Neuronal stem cell (in vitro differentiated cells): ENCODE measurements at regions not wholly inside any gene's neighbourhood (a gene's known extent, or its start where the extent isn't known, plus 50 kb on each side); places are given as distances from the start of the nearest gene placed in this dataset.

ENCODE experiments used
- DNase-seq: peaks from one replicate; pipeline ENCODE4 v3.0.0-alpha.2; 2013; ENCODE audit warnings: low spot score
- H2AFZ ChIP-seq: one replicate; pipeline ENCODE4 v1.6.1; 2013; ENCODE audit warnings: mild to moderate bottlenecking, low read length, inconsistent platforms
- H2AK5ac ChIP-seq: 2 replicates; pipeline ENCODE4 v1.6.1; 2013; ENCODE audit warnings: low read depth, mild to moderate bottlenecking, inconsistent platforms, low read length, moderate library complexity, mixed read lengths
- H2BK120ac ChIP-seq: 2 replicates; pipeline ENCODE4 v1.6.1; 2013; ENCODE audit warnings: low read depth, mild to moderate bottlenecking, inconsistent platforms, low read length, moderate library complexity, mixed read lengths
- H2BK12ac ChIP-seq: one replicate; pipeline ENCODE4 v1.6.1; 2013; ENCODE audit warnings: low read length, inconsistent platforms
- H2BK15ac ChIP-seq: 2 replicates; pipeline ENCODE4 v1.6.1; 2013; ENCODE audit warnings: mild to moderate bottlenecking, low read length, inconsistent platforms, mixed read lengths
- H2BK5ac ChIP-seq: one replicate; pipeline ENCODE4 v1.6.1; 2013; ENCODE audit warnings: inconsistent platforms, mild to moderate bottlenecking, low read length, moderate library complexity
- H3K14ac ChIP-seq: one replicate; pipeline ENCODE4 v1.6.1; 2013; ENCODE audit warnings: low read length, inconsistent platforms
- H3K18ac ChIP-seq: 2 replicates; pipeline ENCODE4 v1.6.1; 2013; ENCODE audit warnings: low read length, inconsistent platforms
- H3K23ac ChIP-seq: 2 replicates; pipeline ENCODE4 v1.6.1; 2013; ENCODE audit warnings: low read depth, mild to moderate bottlenecking, mixed read lengths, low read length, inconsistent platforms; ENCODE audit not compliant: poor library complexity
- H3K27ac ChIP-seq: replicated peaks from 3 replicates; pipeline ENCODE4 v1.5.1; 2013; ENCODE audit warnings: low read length, inconsistent platforms
- H3K27me3 ChIP-seq, 3 experiments: 2 replicates each; pipeline ENCODE4 v1.6.1; 2013; ENCODE audit warnings: low read length in 3 of 3, mild to moderate bottlenecking in 2 of 3, inconsistent platforms in 1 of 3, low read depth in 1 of 3, mixed read lengths in 1 of 3, moderate library complexity in 1 of 3; ENCODE audit not compliant: control insufficient read depth in 3 of 3, insufficient read depth in 3 of 3
- H3K36me3 ChIP-seq, 2 donors: replicated peaks in 1 of 2; 2 replicates each; pipeline ENCODE4 v1.6.1; 2013; ENCODE audit warnings: low read length in 2 of 2; ENCODE audit not compliant: control insufficient read depth in 2 of 2, insufficient read depth in 2 of 2
- H3K4ac ChIP-seq: 2 replicates; pipeline ENCODE4 v1.6.1; 2013; ENCODE audit warnings: inconsistent platforms, mild to moderate bottlenecking, low read length, moderate library complexity
- H3K4me1 ChIP-seq, 2 donors: 1 replicate in 1 of 2; 2 replicates in 1 of 2; pipeline ENCODE4 v1.6.1; 2013; ENCODE audit warnings: low read length in 2 of 2, low read depth in 1 of 2; ENCODE audit not compliant: control insufficient read depth in 2 of 2, insufficient read depth in 1 of 2
- H3K4me2 ChIP-seq: one replicate; pipeline ENCODE4 v1.6.1; 2013; ENCODE audit warnings: mild to moderate bottlenecking, low read length, inconsistent platforms; ENCODE audit not compliant: insufficient read depth, poor library complexity, severe bottlenecking
- H3K4me3 ChIP-seq, 2 donors: 2 replicates each; pipeline ENCODE4 v1.5.1; 2013; ENCODE audit warnings: low read length in 2 of 2, mild to moderate bottlenecking in 2 of 2, inconsistent platforms in 1 of 2, moderate library complexity in 1 of 2
- H3K79me1 ChIP-seq: one replicate; pipeline ENCODE4 v1.6.1; 2013; ENCODE audit warnings: low read depth, mild to moderate bottlenecking, inconsistent platforms, low read length, moderate library complexity
- H3K9ac ChIP-seq: one replicate; pipeline ENCODE4 v1.6.1; 2013; ENCODE audit warnings: mild to moderate bottlenecking, low read depth, low read length, inconsistent platforms; ENCODE audit not compliant: poor library complexity
- H3K9me3 ChIP-seq, 2 donors: replicated peaks in 1 of 2; 2 replicates each; pipeline versions ENCODE3 to v1.6.1; 2013; ENCODE audit warnings: low read length in 2 of 2, mild to moderate bottlenecking in 2 of 2, inconsistent platforms in 1 of 2, low read depth in 1 of 2, mixed read lengths in 1 of 2, moderate library complexity in 1 of 2; ENCODE audit not compliant: control insufficient read depth in 2 of 2, insufficient read depth in 1 of 2
- H4K8ac ChIP-seq: one replicate; pipeline ENCODE4 v1.6.1; 2013; ENCODE audit warnings: low read depth, mild to moderate bottlenecking, inconsistent platforms, low read length, moderate library complexity
- H4K91ac ChIP-seq: one replicate; pipeline ENCODE4 v1.6.1; 2013; ENCODE audit warnings: low read length, low read depth, mild to moderate bottlenecking, inconsistent platforms; ENCODE audit not compliant: poor library complexity
- WGBS, 2 donors: extraction: QIAGEN DNeasy Blood & Tissue Kit; methylation state at CpG; one replicate each; pipeline ENCODE4 v1.1.7; 2013; ENCODE audit warnings: missing lambda C conversion rate in 2 of 2, mixed read lengths in 1 of 2; ENCODE audit not compliant: insufficient read length in 2 of 2, insufficient replicate concordance in 1 of 2; ENCODE audit errors: extremely low coverage in 2 of 2; 5-methylcytosine and 5-hydroxymethylcytosine counted together

DNA sequence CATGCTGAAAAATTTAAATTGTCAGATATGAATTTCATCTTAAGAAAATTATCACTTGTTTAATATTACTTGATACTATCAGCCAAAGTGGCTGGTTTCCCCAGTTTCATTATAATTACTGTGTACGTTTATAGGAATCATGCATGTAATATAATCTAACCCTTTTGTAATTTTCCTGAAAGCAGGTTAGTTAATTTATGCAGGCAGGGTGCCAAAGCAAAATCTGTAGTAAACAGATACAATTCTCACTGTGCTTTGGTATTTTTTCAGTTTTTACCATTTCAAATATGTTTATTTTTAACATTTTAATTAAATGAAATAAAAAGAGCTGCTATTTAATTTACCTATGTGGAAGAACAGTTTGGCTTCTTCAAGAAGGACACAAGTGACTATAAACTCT, 1227.5 kb upstream of the MIR17HG start:
- Histone ChIP-seq H3K4me3 (no peak overlapping the region), H3K27ac (no peak overlapping the region), H2BK15ac (no peak overlapping the region), H2BK5ac (no peak overlapping the region), H3K4me2 (no peak overlapping the region), H3K79me1 (no peaks in the 10 kb centered on the region), H3K4ac (no peak overlapping the region), H2BK120ac (no peak overlapping the region), H3K27me3 (no peaks in the 10 kb centered on the region), H2AFZ (no peak overlapping the region), H3K9ac (no peak overlapping the region), H4K8ac (no peak overlapping the region), H3K9me3 (no peaks in the 10 kb centered on the region), H3K14ac (no peak overlapping the region), H4K91ac (no peak overlapping the region), H3K4me1 (no peaks in the 10 kb centered on the region), H2BK12ac (no peak overlapping the region), H2AK5ac (no peak overlapping the region), H3K36me3 (no peaks in the 10 kb centered on the region), H3K18ac (no peak overlapping the region), H3K23ac (no peak overlapping the region)
- WGBS, 2 donors = no CpG with 5 or more reads among the region's 1 CpG
- DNase-seq = no peak

DNA sequence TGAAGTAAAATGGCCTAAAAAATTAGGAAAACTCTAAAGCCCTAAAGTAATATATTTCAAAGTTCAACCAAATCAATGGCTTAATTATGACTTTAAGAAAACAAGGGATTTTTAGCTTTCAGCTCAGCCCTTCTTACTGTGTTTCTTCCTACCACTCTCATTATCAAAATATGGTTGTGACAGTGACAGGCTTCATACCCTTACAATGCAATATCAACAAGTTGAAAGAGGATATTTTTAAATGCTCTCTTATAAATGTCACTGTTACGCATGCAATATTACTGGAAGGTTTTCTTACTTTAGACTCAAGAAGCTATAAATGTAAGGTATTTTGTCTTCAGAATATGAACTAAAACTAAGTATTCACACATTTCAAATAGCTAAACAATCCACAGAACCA, 1225.7 kb upstream of the MIR17HG start:
- Histone ChIP-seq H3K4ac (no peak overlapping the region), H3K9me3 (no peaks in the 10 kb centered on the region), H2BK15ac (no peak overlapping the region), H3K36me3 (no peaks in the 10 kb centered on the region), H4K8ac (no peak overlapping the region), H4K91ac (no peak overlapping the region), H2BK12ac (no peak overlapping the region), H2AK5ac (no peak overlapping the region), H3K27me3 (no peaks in the 10 kb centered on the region), H3K27ac (no peak overlapping the region), H3K4me3 (no peak overlapping the region), H2AFZ (no peak overlapping the region), H3K4me2 (no peak overlapping the region), H3K14ac (no peak overlapping the region), H3K18ac (no peak overlapping the region), H2BK120ac (no peak overlapping the region), H3K79me1 (no peaks in the 10 kb centered on the region), H3K9ac (no peak overlapping the region), H2BK5ac (no peak overlapping the region), H3K23ac (no peak overlapping the region), H3K4me1 (no peaks in the 10 kb centered on the region)
- DNase-seq = no peak
- WGBS, 2 donors = no CpG with 5 or more reads among the region's 1 CpG

DNA sequence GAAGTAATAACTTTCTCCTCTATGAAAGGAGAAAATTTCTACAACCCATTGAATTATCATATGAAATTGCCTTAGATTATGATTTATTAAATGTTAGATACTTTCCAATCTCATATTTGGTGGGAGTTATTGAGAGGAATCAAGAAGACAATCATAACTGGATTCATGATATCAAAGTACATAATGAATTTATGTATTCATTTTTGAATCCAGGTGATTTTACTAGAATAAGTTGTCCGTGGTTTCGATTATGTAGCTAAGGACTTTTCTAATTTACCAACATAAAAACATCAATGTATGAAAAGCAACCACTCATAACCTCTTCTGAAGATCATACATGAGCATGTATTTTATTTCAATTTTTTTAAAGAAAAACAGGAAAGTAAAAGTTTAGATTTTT, 1225.0 kb upstream of the MIR17HG start:
- H3K4me1 ChIP-seq = no peaks in the 10 kb centered on the region
- H2BK12ac ChIP-seq = no peak overlapping the region
- no peaks in the 10 kb centered on the region for H3K36me3 ChIP-seq
- H3K4me2 ChIP-seq = no peak overlapping the region
- H3K9ac ChIP-seq = no peak overlapping the region
- no peak overlapping the region for H2BK5ac ChIP-seq
- no peak overlapping the region for H3K14ac ChIP-seq
- H2AFZ ChIP-seq = no peak overlapping the region
- H2BK15ac ChIP-seq = no peak overlapping the region
- no peak overlapping the region for H3K27ac ChIP-seq
- no peak overlapping the region for H4K91ac ChIP-seq
- H3K4ac ChIP-seq = no peak overlapping the region
- no CpG with 5 or more reads among the region's 2 CpGs for WGBS, 2 donors
- no peak overlapping the region for H2AK5ac ChIP-seq
- H3K27me3 ChIP-seq = no peaks in the 10 kb centered on the region
- H3K79me1 ChIP-seq = no peaks in the 10 kb centered on the region
- no peak overlapping the region for H3K23ac ChIP-seq
- no peaks in the 10 kb centered on the region for H3K9me3 ChIP-seq
- no peak overlapping the region for H3K18ac ChIP-seq
- no peak overlapping the region for H4K8ac ChIP-seq
- no peak overlapping the region for H2BK120ac ChIP-seq
- no peak for DNase-seq
- H3K4me3 ChIP-seq = no peak overlapping the region

DNA sequence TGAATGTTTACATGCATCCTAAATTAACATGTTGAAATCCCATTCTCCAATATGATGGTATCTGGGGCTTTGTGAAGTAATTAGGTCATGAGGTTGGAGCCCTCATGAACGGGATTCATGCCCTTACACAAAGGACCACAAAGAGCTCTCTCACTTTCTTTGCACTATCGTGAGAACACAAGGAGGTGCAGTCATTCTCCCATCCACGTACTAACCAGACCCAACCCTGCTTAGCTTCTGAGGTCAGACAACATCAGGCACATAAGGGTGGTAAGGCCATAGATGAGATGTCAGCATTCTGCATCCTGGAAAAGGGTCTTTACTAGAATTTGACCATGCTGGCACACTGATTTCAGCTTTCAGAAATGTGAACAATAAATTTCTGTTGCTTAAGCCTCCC, 1211.9 kb upstream of the MIR17HG start:
- Histone ChIP-seq H2BK15ac (no peak overlapping the region), H3K9ac (no peak overlapping the region), H4K8ac (no peak overlapping the region), H2AK5ac (no peak overlapping the region), H3K14ac (no peak overlapping the region), H2BK12ac (no peak overlapping the region), H3K23ac (no peak overlapping the region), H3K79me1 (no peaks in the 10 kb centered on the region), H3K27ac (no peak overlapping the region), H4K91ac (no peak overlapping the region), H3K36me3 (no peaks in the 10 kb centered on the region), H2AFZ (no peak overlapping the region), H2BK120ac (no peak overlapping the region), H2BK5ac (no peak overlapping the region), H3K9me3 (no peaks in the 10 kb centered on the region), H3K4ac (no peak overlapping the region), H3K4me1 (no peaks in the 10 kb centered on the region), H3K27me3 (no peaks in the 10 kb centered on the region), H3K18ac (no peak overlapping the region), H3K4me3 (no peak overlapping the region), H3K4me2 (no peak overlapping the region)
- DNase-seq = no peak
- WGBS, 2 donors = no CpG with 5 or more reads among the region's 3 CpGs
